Globus pallidus (tissue), 1 donor: ENCODE measurements at regions not wholly inside any gene's neighbourhood (a gene's known extent, or its start where the extent isn't known, plus 50 kb on each side); places are given as distances from the start of the nearest gene placed in this dataset.

Experiments
- DNase-seq: peaks from one replicate; pipeline ENCODE4 v3.0.0-alpha.2; 2015; ENCODE audit warnings: low spot score

GRCh38 chr13:47511647-47512046 lies 489.4 kb downstream of the SUCLA2 start:
- DNase-seq: no peak

DNA sequence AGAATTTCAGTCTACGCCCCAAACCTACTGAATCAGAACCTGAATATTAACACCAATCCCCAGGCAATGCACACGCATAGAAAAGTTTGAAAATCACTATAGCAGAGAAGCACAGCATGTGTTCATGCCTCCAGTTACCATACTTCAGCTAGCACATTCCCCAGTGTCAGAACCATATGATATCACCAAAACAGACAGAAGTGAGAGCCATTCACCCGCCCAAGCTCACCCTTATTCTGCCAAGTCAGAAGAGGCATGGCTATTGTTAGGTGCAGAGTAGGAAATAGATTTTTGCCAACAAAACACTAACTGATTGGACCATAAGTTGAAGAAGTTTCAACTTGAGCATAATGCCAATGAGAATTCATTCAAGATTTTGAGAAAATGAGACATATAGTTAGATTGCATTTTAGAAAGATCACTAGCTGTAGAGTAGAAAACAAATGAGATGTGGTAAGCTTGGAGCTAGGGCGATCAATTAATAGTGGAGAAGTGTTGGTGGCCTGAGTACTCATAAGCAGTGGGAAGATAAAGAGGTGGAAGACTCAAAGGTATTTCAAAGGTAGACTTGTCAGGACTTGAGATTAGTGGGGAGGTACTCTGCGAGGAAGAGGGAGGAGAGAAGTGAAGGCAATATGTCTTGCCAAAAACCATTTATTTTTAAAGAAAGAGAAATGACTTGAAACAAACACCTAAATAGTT lies 492.4 kb downstream of the SUCLA2 start:
- no peak for DNase-seq

- DNase-seq: no peak
Observed at GRCh38 chr13:47503475-47503874, 497.6 kb downstream of the SUCLA2 start.

DNA sequence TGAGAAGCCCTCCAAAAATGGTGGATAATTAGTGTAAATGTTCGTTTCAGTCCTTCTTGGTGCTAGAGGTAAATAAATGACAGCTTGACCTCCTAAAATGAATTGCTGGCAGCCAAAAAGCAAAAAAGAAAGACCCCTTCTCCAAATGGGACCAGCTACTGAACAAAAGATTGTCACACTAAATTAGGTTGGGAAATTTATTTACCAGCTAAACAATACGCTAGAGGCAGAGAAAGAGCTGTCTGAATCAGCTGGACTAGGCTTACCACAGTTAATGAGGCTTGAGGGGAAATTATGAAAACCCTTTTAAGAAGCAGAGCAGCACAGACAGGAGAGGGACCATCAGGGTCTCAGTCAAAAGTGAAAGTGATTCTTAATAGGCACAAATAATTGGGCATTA lies 498.9 kb downstream of the SUCLA2 start:
- DNase-seq: no peak

GRCh38 chr13:47499358-47500150 lies 501.5 kb downstream of the SUCLA2 start:
- no peak for DNase-seq

- DNase-seq: no peak
Observed at GRCh38 chr13:47484548-47484947, 516.5 kb downstream of the SUCLA2 start.

- no peak for DNase-seq
Observed at GRCh38 chr13:47481536-47481935, 519.5 kb downstream of the SUCLA2 start.

- DNase-seq: peak; percentile 23
Observed at GRCh38 chr13:47480951-47481350, 520.1 kb downstream of the SUCLA2 start.

- DNase-seq: no peak
Observed at GRCh38 chr13:47480121-47480520, 521.0 kb downstream of the SUCLA2 start.

DNA sequence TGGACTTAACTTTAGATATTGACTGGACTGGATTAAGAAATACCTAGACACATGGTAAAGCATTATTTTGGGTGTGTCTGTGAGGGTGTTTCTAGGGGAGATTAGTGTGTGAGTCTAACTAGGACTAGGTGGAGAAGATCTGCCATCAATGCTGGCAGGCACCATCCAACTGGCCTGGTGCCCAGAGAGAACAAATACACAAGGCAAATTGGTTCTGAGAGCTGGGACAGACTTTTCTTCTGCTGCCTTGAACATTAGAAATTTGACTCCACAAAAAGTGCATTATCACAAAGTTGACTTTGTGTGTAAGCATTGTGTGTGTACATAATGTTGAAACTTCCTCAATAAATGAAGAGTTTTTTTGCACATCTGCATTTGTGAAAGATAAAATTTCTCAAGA lies 522.1 kb downstream of the SUCLA2 start:
- DNase-seq: no peak

DNA sequence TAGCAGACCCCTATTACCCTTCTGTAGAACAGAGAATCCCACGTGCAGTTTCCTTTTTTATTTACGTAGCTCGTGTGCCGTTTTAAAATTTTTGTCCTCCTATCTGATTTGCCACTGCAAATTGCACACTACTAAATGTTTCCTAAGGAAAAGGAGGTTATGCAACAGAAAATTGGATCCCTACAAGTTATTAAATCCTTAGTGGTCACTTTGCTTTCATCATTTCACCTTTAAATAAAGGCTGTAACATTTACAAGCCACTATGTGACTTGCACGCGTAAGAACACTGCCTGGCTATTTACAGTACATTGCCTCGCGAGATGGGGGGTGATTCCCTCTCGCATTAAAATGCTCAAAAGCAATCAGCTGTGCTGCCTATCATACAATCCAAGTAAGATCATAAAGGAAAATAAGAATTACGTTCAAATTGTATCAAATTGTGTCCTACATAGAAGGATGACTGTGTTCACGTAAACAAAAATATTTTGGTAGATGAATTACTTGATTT lies 525.6 kb downstream of the SUCLA2 start:
- DNase-seq: no peak

DNA sequence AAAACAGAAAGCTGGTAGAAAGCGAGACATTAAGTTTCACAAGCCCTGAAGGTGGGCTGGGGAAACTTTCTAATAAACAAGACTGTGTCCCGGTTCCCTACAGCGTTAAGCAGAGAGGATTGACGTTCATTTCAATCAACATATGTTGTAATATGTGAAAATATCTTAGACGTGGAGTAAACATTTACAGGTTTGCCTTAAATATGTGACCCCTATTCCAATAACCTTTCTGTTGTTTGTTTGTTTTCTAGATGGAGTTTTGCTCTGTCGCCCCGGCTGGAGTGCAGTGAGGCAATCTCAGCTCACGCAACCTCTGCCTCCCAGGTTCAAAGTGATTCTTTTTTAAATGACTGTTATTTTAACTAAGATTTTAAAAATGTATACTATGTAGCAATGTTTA lies 526.2 kb downstream of the SUCLA2 start:
- DNase-seq: no peak

DNA sequence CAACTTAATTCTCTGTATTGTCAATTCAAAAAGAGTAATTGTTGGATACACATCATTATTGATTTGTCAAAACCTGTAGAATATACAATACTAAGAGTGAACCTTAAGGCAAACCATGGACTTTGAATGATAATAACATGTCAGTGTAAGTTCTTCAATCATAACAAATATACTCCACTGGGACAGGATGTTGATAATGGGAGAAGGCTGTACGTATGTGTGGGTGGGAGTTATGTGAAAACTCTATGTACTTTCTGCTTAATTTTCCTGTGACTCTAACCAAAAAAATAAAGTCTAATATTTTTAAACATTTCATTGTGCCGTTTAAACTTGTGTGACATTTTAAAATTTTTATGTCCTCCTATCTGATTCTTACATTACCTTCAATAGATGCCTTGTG lies 526.7 kb downstream of the SUCLA2 start:
- no peak for DNase-seq

GRCh38 chr13:47472516-47472915 lies 528.6 kb downstream of the SUCLA2 start:
- no peak for DNase-seq

- DNase-seq: no peak
Observed at GRCh38 chr13:47463726-47464125, 537.3 kb downstream of the SUCLA2 start.

GRCh38 chr13:47463002-47463401 lies 538.1 kb downstream of the SUCLA2 start:
- DNase-seq: no peak

GRCh38 chr13:47461816-47462215 lies 539.3 kb downstream of the SUCLA2 start:
- DNase-seq: no peak

DNA sequence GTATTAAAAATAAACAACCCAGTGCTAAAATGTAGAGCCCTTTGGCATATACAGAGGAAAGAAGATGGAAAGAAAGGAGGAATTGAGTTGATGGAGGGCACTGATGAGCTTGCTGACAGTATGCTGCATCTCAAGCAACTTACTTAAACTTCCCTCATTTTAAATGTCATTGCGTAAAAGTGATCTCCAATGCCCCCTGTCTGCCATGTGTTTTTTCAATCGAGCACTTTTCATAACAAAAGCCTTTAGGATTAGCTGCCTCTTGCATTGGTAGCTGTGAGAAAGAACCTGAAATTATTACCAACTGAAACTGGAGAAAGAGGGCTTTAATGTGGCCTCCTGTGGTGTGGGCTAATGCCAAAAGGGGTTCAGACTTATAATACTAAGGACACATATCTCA lies 541.6 kb downstream of the SUCLA2 start:
- DNase-seq: no peak

DNA sequence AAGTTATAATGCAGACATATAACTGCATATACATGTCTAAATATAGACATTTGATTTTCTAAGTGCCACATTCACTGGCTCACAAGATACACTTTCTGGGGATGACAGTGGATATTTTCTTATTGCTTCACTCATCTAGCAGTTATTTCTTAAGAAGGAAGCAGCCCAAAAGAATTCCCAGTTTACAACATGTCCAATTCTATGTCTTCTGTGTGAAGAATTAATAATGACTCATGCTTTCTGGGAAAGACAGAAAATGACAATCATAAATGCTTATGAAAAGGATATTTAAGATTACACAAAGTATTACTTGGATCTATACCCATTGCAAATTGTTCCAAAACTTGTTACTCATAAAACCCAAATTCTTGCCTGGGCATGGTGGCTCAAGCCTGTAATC lies 543.4 kb downstream of the SUCLA2 start:
- DNase-seq: no peak

DNA sequence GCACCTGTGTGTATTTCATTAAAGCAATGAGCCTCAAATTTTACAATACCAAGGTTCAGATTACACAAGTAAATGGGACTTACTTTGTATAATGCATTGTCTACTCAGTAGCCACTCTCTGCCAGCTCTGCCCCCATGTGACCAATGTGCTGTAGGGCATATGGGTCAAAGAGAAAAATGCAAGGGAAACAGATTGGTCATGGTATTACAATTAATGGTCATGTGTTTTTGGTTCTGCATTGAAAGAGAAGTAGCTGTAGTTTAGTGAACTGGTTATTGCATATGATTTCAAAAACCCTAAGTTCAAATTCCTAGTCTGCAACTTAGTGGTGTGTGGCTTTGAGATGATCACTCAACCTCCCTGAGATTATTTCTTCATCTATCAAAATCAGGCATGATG lies 545.4 kb downstream of the SUCLA2 start:
- no peak for DNase-seq

- DNase-seq: no peak
Observed at GRCh38 chr13:47454986-47455385, 546.1 kb downstream of the SUCLA2 start.

DNA sequence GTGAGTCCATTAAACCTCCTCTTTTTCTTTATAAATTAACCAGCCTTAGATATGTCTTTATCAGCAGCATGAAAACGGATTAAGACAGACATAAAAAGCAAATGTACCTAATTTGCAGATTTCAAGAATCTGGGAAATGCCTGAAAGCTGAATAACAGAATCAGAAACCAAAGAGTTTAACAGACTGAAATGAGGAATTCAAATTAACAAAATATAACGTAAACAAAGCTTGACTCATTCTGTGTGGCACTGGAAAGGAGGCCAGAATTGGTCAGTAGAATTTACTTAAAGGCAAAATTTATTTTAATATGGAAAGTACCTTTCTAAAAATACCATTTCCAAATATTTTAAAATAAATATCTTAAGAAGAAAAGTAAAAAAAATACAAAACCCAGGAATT lies 540.6 kb upstream of the HTR2A start:
- no peak for DNase-seq

DNA sequence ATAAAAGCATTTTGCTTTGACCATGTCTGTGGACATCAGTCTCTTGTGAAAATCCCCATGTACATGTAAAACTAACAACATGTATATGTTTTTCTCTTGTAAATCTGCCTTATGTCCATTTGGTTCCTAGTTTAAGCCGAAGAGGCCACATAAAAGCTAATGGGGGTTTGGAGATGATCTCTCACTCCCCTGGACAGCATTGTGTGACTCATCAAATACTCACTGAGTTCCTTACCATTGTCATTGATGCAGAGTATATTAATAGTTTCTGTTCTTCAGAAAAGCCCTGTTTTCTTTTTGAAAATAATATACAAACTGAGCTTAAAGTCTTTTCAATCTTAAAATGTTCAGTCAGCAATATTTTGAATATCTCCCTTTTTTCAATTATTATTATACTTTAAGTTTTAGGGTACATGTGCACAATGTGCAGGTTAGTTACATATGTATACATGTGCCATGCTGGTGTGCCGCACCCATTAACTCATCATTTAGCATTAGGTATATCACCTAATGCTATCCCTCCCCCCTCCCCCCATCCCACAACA lies 536.7 kb upstream of the HTR2A start:
- no peak for DNase-seq
